ENCODE measurements at regions not wholly inside any gene's neighbourhood (a gene's known extent, or its start where the extent isn't known, plus 50 kb on each side); places are given as distances from the start of the nearest gene placed in this dataset.

DNA sequence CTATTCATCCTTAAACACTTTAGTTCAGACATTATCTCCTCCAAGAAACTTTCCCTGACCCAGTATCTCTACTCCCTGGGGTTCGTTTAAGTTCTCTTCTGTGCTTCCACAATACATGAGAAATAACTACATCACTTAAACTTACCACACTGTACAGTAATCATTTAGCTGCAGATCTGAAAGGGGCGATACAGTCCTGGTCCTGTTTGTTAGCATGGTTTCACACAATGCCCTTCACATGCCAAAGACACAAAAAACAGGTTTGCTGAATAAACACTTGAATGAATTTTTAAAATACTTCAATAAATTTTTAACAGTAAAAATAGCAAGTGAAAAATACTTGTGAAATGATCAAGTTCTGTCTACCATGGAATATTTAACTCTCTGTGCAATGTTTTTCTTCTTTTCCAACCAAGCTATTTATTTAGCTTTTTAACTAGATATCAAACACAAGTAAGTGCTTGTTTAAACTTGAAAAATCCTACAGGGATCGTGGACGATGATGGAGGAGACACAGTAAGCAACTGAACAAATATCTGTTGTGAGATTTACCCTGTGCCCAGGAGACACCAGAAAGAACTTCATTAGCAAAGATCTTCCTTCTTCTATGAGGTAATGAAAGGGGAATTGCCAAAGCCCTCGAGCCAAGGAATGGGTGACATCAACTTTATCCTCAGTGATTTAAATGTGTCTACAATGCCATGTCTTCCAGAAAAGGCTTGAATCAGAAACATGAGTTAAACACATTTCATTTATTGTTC, 255.6 kb upstream of the GRIP1 start:
- TF ChIP-seq CTCF (conservative IDR thresholded peaks at IDR 0.05), result no peak
- TF ChIP-seq ZFX (IDR thresholded peaks at IDR 0.05), result no peak
